T-helper 1 cell treated with Interleukin-12 subunit alpha and Interleukin-12 subunit beta and Interleukin-4 antibody, amounts not matched to agents 30 ng/mL and 1 ng/mL, for 36 hours (primary cell): ENCODE measurements at regions not wholly inside any gene's neighbourhood (a gene's known extent, or its start where the extent isn't known, plus 50 kb on each side); places are given as distances from the start of the nearest gene placed in this dataset.
"Not testable (repeated sequence)": the region's sequence is repeated elsewhere in the genome, so short reads cannot be mapped to it uniquely, and the experiment has no call there.

Experiments
- intact Hi-C: fragments of 100-400 bp; cut with micrococcal nuclease; formaldehyde crosslinking; loops from one replicate; pipeline ENCODE4 v1.15.1; 2024

- intact Hi-C loops: no loop called here
These were observed 174.7 kb downstream of the MAP2K4 start for GRCh38 chr17:12195418-12195817.

GRCh38 chr17:12201294-12201880 is 180.7 kb downstream of the MAP2K4 start:
- intact Hi-C loops: no loop called here

GRCh38 chr17:12209632-12210191 is 189.0 kb downstream of the MAP2K4 start:
- intact Hi-C loops: no loop called here

GRCh38 chr17:12220714-12221439 is 200.2 kb downstream of the MAP2K4 start:
- intact Hi-C loops: not testable (repeated sequence)

- intact Hi-C loops: no loop called here
These were observed 201.7 kb downstream of the MAP2K4 start for GRCh38 chr17:12222392-12222791.

- intact Hi-C loops: no loop called here
These were observed 206.9 kb downstream of the MAP2K4 start for GRCh38 chr17:12227547-12227946.

- intact Hi-C loops: no loop called here
These were observed 208.7 kb downstream of the MAP2K4 start for GRCh38 chr17:12229335-12229734.

DNA sequence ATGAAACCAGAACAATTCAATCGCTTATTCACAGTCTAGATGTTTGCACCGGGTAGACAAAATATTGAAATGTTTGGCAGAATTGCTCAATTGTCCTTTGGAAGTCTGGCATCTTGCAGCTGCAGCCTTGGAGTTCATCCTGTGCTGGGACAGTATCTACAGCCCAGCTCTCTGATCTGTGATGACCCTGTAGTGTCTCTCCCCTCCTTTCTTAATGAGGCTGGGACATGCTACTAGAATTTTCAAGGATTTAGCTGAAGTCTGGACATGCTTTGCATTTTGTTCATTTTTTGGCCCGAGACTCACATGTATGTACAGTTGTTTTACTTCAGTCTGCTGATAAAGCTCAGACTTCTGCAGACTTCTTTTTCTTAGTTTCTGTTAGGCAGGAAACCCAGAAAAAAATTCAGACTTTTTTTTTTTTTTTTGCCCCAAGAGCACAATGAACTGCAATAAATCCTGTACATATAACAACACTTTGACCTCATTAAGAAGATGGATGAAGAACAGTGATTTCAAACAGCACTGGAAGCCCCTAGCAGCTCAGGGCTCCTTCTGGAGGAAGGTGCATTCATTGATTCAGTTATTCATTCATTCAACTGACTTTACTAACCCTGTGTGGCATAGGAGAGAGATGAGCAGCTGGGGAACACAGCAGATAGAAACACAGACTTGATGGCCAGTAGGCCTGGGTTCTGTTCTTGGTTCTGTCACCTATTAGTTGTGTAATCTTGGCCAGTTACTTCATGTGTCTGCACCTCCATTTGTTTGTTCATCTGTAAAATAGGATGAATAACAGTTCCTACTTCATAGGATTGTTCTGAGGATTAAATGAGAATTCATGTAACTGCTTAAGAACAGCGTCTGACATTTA is 210.0 kb downstream of the MAP2K4 start:
- intact Hi-C loops: no loop called here

- intact Hi-C loops: no loop called here
These were observed 210.6 kb downstream of the MAP2K4 start for GRCh38 chr17:12231355-12231682.

DNA sequence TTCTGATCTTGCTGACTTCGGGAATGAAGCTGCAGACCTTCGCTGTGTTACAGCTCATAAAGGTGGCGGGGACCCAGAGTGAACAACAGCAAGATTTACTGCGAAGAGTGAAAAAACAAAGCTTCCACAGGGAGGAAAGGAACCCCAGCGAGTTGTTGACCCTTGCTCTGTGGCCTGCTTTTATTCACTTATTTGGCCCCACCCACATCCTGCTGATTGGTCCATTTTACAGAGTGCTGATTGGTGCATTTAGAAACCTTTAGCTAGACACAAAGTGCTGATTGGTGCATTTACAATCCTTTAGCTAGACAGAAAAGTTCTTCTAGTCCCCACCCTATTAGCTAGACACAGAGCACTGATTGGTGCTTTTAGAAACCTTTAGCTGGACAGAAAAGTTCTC is 218.3 kb downstream of the MAP2K4 start:
- intact Hi-C loops: not testable (repeated sequence)

GRCh38 chr17:12242345-12242954 is 221.8 kb downstream of the MAP2K4 start:
- intact Hi-C loops: no loop called here

- intact Hi-C loops: no loop called here
These were observed 227.1 kb downstream of the MAP2K4 start for GRCh38 chr17:12247761-12248160.

- intact Hi-C loops: no loop called here
These were observed 230.3 kb downstream of the MAP2K4 start for GRCh38 chr17:12250973-12251372.

- intact Hi-C loops: no loop called here
These were observed 231.8 kb downstream of the MAP2K4 start for GRCh38 chr17:12252462-12252861.

- intact Hi-C loops: no loop called here
These were observed 233.8 kb downstream of the MAP2K4 start for GRCh38 chr17:12254460-12254859.

GRCh38 chr17:12256380-12256995 is 235.8 kb downstream of the MAP2K4 start:
- intact Hi-C loops: loop anchor here (2.0 to 5.0 kb wide), 3 partner anchors 411 to 746 kb away; partner anchors contain the start of gene MYOCD

GRCh38 chr17:12257176-12257575 is 236.5 kb downstream of the MAP2K4 start:
- intact Hi-C loops: loop anchor here (2.0 to 5.0 kb wide), 3 partner anchors 410 to 746 kb away; partner anchors contain the start of gene MYOCD

DNA sequence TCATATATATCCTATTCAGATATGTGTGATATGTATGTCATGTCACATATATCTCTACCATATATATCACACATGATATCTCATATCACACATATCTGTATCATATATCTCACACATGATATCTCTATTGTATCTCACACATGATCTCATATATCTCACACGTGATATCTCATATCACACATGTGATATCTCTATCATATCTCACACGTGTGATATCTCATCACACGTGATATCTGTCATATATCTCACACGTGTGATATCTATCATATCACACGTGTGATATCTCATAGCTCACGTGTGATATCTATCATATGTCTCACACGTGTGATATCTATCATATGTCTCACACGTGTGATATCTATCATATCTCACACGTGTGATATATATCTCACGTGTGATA is 240.7 kb downstream of the MAP2K4 start:
- intact Hi-C loops: no loop called here

GRCh38 chr17:12269751-12270150 is 249.1 kb downstream of the MAP2K4 start:
- intact Hi-C loops: no loop called here

- intact Hi-C loops: no loop called here
These were observed 257.1 kb downstream of the MAP2K4 start for GRCh38 chr17:12277827-12278226.

DNA sequence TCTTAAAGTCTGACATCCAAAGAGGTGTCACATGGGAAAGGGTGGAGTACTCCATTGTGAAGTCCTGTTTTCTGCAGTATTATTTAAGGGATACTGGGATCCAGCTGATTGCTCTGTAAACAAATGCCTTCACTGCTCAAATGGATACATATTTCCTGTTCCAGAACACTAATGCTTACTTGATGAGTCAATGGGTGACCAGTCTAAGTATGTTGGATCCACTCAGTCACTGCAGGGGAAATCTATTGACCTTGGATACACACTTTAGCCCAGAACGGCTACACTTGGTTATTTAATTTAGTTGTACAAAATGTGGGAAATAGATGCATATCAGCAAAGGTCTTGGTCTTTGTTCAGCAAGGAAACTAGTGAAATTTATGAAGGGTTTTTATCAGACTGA is 261.4 kb downstream of the MAP2K4 start:
- intact Hi-C loops: no loop called here
